ENCODE measurements at regions not wholly inside any gene's neighbourhood (a gene's known extent, or its start where the extent isn't known, plus 50 kb on each side); places are given as distances from the start of the nearest gene placed in this dataset.

DNA sequence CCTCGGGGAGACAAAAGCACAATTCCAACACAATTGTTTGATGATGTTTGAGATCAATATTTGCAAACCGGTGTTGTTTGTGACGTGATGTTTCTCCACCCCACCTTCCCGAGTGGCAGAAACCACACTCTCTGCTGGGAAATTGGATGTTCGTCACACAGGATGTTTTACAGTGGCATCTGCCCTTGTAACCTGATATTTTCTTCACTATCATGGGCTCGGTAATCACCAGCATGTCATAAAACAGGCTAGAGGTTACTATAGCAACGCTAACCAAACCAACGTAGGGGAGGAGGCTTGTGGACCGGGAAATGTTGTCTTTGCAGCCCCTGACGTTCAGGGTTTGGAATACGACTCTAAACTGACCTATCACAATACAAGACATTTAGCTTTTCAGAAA lies 454.5 kb downstream of the IRS2 start:
- TF ChIP-seq, protein P1, sequence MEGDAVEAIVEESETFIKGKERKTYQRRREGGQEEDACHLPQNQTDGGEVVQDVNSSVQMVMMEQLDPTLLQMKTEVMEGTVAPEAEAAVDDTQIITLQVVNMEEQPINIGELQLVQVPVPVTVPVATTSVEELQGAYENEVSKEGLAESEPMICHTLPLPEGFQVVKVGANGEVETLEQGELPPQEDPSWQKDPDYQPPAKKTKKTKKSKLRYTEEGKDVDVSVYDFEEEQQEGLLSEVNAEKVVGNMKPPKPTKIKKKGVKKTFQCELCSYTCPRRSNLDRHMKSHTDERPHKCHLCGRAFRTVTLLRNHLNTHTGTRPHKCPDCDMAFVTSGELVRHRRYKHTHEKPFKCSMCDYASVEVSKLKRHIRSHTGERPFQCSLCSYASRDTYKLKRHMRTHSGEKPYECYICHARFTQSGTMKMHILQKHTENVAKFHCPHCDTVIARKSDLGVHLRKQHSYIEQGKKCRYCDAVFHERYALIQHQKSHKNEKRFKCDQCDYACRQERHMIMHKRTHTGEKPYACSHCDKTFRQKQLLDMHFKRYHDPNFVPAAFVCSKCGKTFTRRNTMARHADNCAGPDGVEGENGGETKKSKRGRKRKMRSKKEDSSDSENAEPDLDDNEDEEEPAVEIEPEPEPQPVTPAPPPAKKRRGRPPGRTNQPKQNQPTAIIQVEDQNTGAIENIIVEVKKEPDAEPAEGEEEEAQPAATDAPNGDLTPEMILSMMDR (IDR thresholded peaks at IDR 0.05 in 2 of 3, conservative IDR thresholded peaks at IDR 0.05 in 1 of 3; ENCODE audit: borderline replicate concordance in 1 of 3, insufficient read depth in 1 of 3, low read depth in 2 of 3, low read length in 2 of 3): no peak
- TF ChIP-seq POLR2A (IDR thresholded peaks at IDR 0.05; ENCODE audit: borderline replicate concordance, extremely low read depth, insufficient read depth, insufficient read length) (no peak), RAD21 (IDR thresholded peaks at IDR 0.05; ENCODE audit: low read depth) (no peak), ZFX (IDR thresholded peaks at IDR 0.05) (no peak), SIN3A (IDR thresholded peaks at IDR 0.05; ENCODE audit: low read depth) (no peak), EZH2phosphoT487 (IDR thresholded peaks at IDR 0.05; ENCODE audit: borderline replicate concordance) (no peak), SP1 (IDR thresholded peaks at IDR 0.05; ENCODE audit: low read depth) (no peak), POLR2AphosphoS5 (IDR thresholded peaks at IDR 0.05; ENCODE audit: low read depth, low read length) (no peak), YY1 (IDR thresholded peaks at IDR 0.05; ENCODE audit: extremely low read depth, insufficient replicate concordance, low read depth, low read length) (no peak)

Measured in HCT116 (cell line).